ENCODE measurements at regions not wholly inside any gene's neighbourhood (a gene's known extent, or its start where the extent isn't known, plus 50 kb on each side); places are given as distances from the start of the nearest gene placed in this dataset.
A peak's percentile ranks its signal among the peaks of the same experiment; 100 is the strongest.

GRCh38 chr11:112587664-112588063 lies 327.0 kb upstream of the PLET1 start:
- no peak for DNase-seq (ENCODE audit: low spot score)

- peak; percentile 75 for DNase-seq (ENCODE audit: low spot score)
Observed at GRCh38 chr11:112588252-112588694, 327.6 kb upstream of the PLET1 start.

GRCh38 chr11:112589155-112589554 lies 328.5 kb upstream of the PLET1 start:
- DNase-seq (ENCODE audit: low spot score), result no peak

- DNase-seq (ENCODE audit: low spot score), result peak; percentile 14
Observed at GRCh38 chr11:112590764-112591163, 330.1 kb upstream of the PLET1 start.

- no peak for DNase-seq (ENCODE audit: low spot score)
Observed at GRCh38 chr11:112593440-112593839, 332.8 kb upstream of the PLET1 start.

GRCh38 chr11:112596324-112596723 lies 335.7 kb upstream of the PLET1 start:
- DNase-seq (ENCODE audit: low spot score), result no peak

GRCh38 chr11:112597286-112597790 lies 336.7 kb upstream of the PLET1 start:
- no peak for DNase-seq (ENCODE audit: low spot score)

- no peak for DNase-seq (ENCODE audit: low spot score)
Observed at GRCh38 chr11:112599265-112599664, 338.6 kb upstream of the PLET1 start.

GRCh38 chr11:112599856-112600533 lies 339.3 kb upstream of the PLET1 start:
- DNase-seq (ENCODE audit: low spot score), result no peak

- no peak for DNase-seq (ENCODE audit: low spot score)
Observed at GRCh38 chr11:112605093-112605666, 344.5 kb upstream of the PLET1 start.

- DNase-seq (ENCODE audit: low spot score), result no peak
Observed at GRCh38 chr11:112606656-112607055, 346.0 kb upstream of the PLET1 start.

- no peak for DNase-seq (ENCODE audit: low spot score)
Observed at GRCh38 chr11:112608509-112608908, 347.8 kb upstream of the PLET1 start.

- DNase-seq (ENCODE audit: low spot score), result no peak
Observed at GRCh38 chr11:112610494-112610893, 349.8 kb upstream of the PLET1 start.

GRCh38 chr11:112610996-112611750 lies 350.0 kb upstream of the NCAM1 start:
- no peak for DNase-seq (ENCODE audit: low spot score)

GRCh38 chr11:112611771-112612170 lies 349.4 kb upstream of the NCAM1 start:
- DNase-seq (ENCODE audit: low spot score), result no peak

- peak; percentile 72 for DNase-seq (ENCODE audit: low spot score)
Observed at GRCh38 chr11:112612250-112612849, 348.9 kb upstream of the NCAM1 start.

- DNase-seq (ENCODE audit: low spot score), result no peak
Observed at GRCh38 chr11:112613051-112613972, 347.9 kb upstream of the NCAM1 start.

GRCh38 chr11:112614605-112615004 lies 346.6 kb upstream of the NCAM1 start:
- DNase-seq (ENCODE audit: low spot score), result no peak

- DNase-seq (ENCODE audit: low spot score), result no peak
Observed at GRCh38 chr11:112615238-112615637, 346.0 kb upstream of the NCAM1 start.

GRCh38 chr11:112615891-112616290 lies 345.3 kb upstream of the NCAM1 start:
- no peak for DNase-seq (ENCODE audit: low spot score)

GRCh38 chr11:112616327-112617097 lies 344.7 kb upstream of the NCAM1 start:
- DNase-seq (ENCODE audit: low spot score), result no peak
